K562 (cell line): ENCODE measurements at regions not wholly inside any gene's neighbourhood (a gene's known extent, or its start where the extent isn't known, plus 50 kb on each side); places are given as distances from the start of the nearest gene placed in this dataset.

ENCODE experiments used
- ATAC-seq: fragments of 200-7000 bp; cut with Tn5 transposase; 3 replicates; pipeline ENCODE4 v1.9.1; 2020; ENCODE audit warnings: moderate library complexity
- BruUV-seq: library from RNA; stranded (reverse); fragments of 400-500 nt; replicated peaks from 2 replicates; lab custom pipeline; 2021; lab: Mats Ljungman, UMichigan
- CTCF ChIA-PET: fragments of 300-600 bp; formaldehyde crosslinking; extraction: SDS; loops from one replicate; lab custom pipeline; 2021; ENCODE audit warnings: low intra/inter-chr PET ratio; lab: Yijun Ruan, JAX
- POLR2A ChIA-PET: fragments of 300-600, 350-650 bp; sonication (Branson Sonifier 250); formaldehyde crosslinking; extraction: SDS; loops from one replicate; lab custom pipeline; 2021; ENCODE audit warnings: antibody characterized with exemption, inconsistent platforms; lab: Yijun Ruan, JAX
- DNase-seq, 4 experiments: peaks; one replicate each; pipeline versions ENCODE4 v3.0.0 to v3.0.0-alpha.2; 2011 to 2018; ENCODE audit warnings: low spot score in 3 of 4, mixed read lengths in 3 of 4; ENCODE audit errors: extremely low read depth in 1 of 4
- FAIRE-seq: peaks from 2 replicates; lab custom pipeline; 2011; peaks lifted over from hg19 to GRCh38; lab: Jason Lieb, UNC
- H2AFZ ChIP-seq: 2 replicates; pipeline ENCODE4 v1.6.0; 2011; ENCODE audit warnings: low read depth, low read length, control low read depth, inconsistent platforms
- H3K27ac ChIP-seq: fragments of 200-600 bp; 3 replicates; pipeline ENCODE4 v1.8.0; 2011; ENCODE audit warnings: low read depth, mild to moderate bottlenecking, control low read depth, inconsistent platforms, low read length, moderate library complexity, mixed read lengths; ENCODE audit errors: extremely low read depth
- H3K27me3 ChIP-seq, 2 experiments: fragments of 300-600 bp in 1 of 2; 2 replicates in 1 of 2; 3 replicates in 1 of 2; pipeline versions ENCODE4 v1.6.0 to v1.8.0; 2011; ENCODE audit warnings: inconsistent platforms in 2 of 2, low read length in 2 of 2, mild to moderate bottlenecking in 1 of 2, mixed read lengths in 1 of 2, moderate library complexity in 1 of 2; ENCODE audit not compliant: control insufficient read depth in 2 of 2, insufficient read depth in 2 of 2
- H3K36me3 ChIP-seq: fragments of 300-600 bp; 3 replicates; pipeline ENCODE4 v1.8.0; 2011; ENCODE audit warnings: mild to moderate bottlenecking, low read length, inconsistent platforms; ENCODE audit not compliant: control insufficient read depth, insufficient read depth
- H3K4me1 ChIP-seq, 2 experiments: fragments of 200-600 bp in 1 of 2; replicated peaks in 1 of 2; 2 replicates in 1 of 2; 3 replicates in 1 of 2; pipeline versions ENCODE4 v1.5.1 to v1.8.0; 2011; ENCODE audit warnings: inconsistent platforms in 2 of 2, low read length in 2 of 2, mild to moderate bottlenecking in 1 of 2, mixed read lengths in 1 of 2, moderate library complexity in 1 of 2; ENCODE audit not compliant: control insufficient read depth in 2 of 2, insufficient read depth in 2 of 2
- H3K4me2 ChIP-seq: 2 replicates; pipeline ENCODE4 v1.6.1; 2011; ENCODE audit warnings: low read length, control low read depth, inconsistent platforms, mixed read lengths; ENCODE audit not compliant: insufficient read depth
- H3K4me3 ChIP-seq: fragments of 200-600 bp; sonication (generic), shearing (Covaris generic); 2 replicates; pipeline ENCODE4 v1.5.1; 2016; ENCODE audit warnings: control low read depth, inconsistent platforms
- H3K79me2 ChIP-seq: fragments of 200-600 bp; 3 replicates; pipeline ENCODE4 v1.8.0; 2011; ENCODE audit warnings: low read length, inconsistent platforms; ENCODE audit not compliant: control insufficient read depth, insufficient read depth
- H3K9ac ChIP-seq, 2 experiments: 2 replicates each; pipeline versions ENCODE4 v1.6.0 to v1.6.1; 2011; ENCODE audit warnings: low read depth in 2 of 2, low read length in 2 of 2, control low read depth in 1 of 2, inconsistent platforms in 1 of 2, mild to moderate bottlenecking in 1 of 2, mixed read lengths in 1 of 2; ENCODE audit not compliant: insufficient read depth in 1 of 2
- H3K9me1 ChIP-seq: one replicate; pipeline ENCODE4 v1.6.0; 2011; ENCODE audit warnings: inconsistent platforms, mild to moderate bottlenecking, low read length, moderate library complexity; ENCODE audit not compliant: control insufficient read depth, insufficient read depth
- H3K9me3 ChIP-seq: replicated peaks from 2 replicates; pipeline ENCODE4 v1.5.1; 2011; ENCODE audit warnings: low read depth, low read length, inconsistent platforms; ENCODE audit not compliant: control insufficient read depth, insufficient read depth
- H4K20me1 ChIP-seq: replicated peaks from 2 replicates; pipeline ENCODE4 v1.6.1; 2011; ENCODE audit warnings: low read length, inconsistent platforms, mixed read lengths; ENCODE audit not compliant: control insufficient read depth, insufficient read depth
- HIVEP1 ChIP-seq: fragments of 250-450 bp; sonication (Bioruptor Pico); IDR thresholded peaks from 2 replicates; pipeline ENCODE4 v1.4.0; 2020; ENCODE audit warnings: mild to moderate bottlenecking
- NFE2L1 ChIP-seq: fragments of 450-650 bp; IDR thresholded peaks from 2 replicates; pipeline ENCODE4 v1.6.1; 2016; ENCODE audit warnings: missing genetic modification characterization, low read depth, mild to moderate bottlenecking, missing compliant biosample characterization, moderate library complexity, borderline replicate concordance
- RBM25 ChIP-seq: fragments of 200-400 bp; formaldehyde crosslinking; IDR thresholded peaks from 2 replicates; pipeline ENCODE4 v1.6.1; 2018; ENCODE audit warnings: low read length, low read depth, moderate library complexity; ENCODE audit not compliant: severe bottlenecking
- SLC30A9 ChIP-seq: fragments of 250-450 bp; sonication (Bioruptor Pico); IDR thresholded peaks from 2 replicates; pipeline ENCODE4 v1.8.0; 2022; ENCODE audit warnings: mild to moderate bottlenecking, moderate library complexity
- TBP ChIP-seq: optimal IDR thresholded peaks from 2 replicates; pipeline ENCODE3; 2011; ENCODE audit warnings: low read depth, low read length, improper control_type of control experiment
- ZNF174 ChIP-seq: fragments of 250-450 bp; sonication (Bioruptor Pico); IDR thresholded peaks from 2 replicates; pipeline ENCODE4 v1.4.0; 2020; ENCODE audit warnings: mild to moderate bottlenecking
- WGBS: fragments of 100-300 bp; shearing (Covaris generic); methylation state at CpG from one replicate; pipeline ENCODE4 v1.1.6; 2016; ENCODE audit warnings: low coverage, mixed read lengths; ENCODE audit not compliant: insufficient coverage; ENCODE audit errors: missing lambda C conversion rate; 5-methylcytosine and 5-hydroxymethylcytosine counted together
- in situ Hi-C: fragments of 300-500 bp; cut with MboI; formaldehyde crosslinking; loops from 4 replicates; pipeline ENCODE4 v1.15.0; 2018; ENCODE audit warnings: inconsistent platforms, mixed read lengths
- intact Hi-C: fragments of 100-400 bp; cut with micrococcal nuclease; formaldehyde crosslinking; loops from 2 replicates; pipeline ENCODE4 v1.14.2; 2022
- TF ChIP-seq, protein P1 (sequence below): fragments of 450-650 bp; IDR thresholded peaks from 2 replicates; pipeline ENCODE4 v1.7.0; 2016; ENCODE audit warnings: borderline replicate concordance

DNA sequence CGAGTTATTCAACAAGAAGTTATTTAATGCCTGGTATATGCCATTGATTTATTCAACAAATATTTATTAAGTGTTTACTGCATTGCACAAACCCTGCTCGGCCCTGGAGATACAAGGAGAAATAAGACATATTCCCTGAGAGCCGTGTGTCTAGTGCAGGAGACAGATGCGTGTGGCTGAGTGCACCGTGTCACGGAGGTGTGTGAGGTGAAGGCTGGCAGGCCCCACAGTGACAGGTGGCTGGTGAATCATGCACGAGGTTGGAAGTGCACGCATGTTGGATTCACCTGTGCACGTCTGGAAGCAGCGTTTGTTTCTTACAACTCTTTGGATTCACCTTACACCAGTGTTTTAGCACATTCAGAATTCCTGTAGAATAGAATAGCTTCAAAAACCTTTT is 136.6 kb upstream of the SHH start (continued):
- TF ChIP-seq, protein P1, sequence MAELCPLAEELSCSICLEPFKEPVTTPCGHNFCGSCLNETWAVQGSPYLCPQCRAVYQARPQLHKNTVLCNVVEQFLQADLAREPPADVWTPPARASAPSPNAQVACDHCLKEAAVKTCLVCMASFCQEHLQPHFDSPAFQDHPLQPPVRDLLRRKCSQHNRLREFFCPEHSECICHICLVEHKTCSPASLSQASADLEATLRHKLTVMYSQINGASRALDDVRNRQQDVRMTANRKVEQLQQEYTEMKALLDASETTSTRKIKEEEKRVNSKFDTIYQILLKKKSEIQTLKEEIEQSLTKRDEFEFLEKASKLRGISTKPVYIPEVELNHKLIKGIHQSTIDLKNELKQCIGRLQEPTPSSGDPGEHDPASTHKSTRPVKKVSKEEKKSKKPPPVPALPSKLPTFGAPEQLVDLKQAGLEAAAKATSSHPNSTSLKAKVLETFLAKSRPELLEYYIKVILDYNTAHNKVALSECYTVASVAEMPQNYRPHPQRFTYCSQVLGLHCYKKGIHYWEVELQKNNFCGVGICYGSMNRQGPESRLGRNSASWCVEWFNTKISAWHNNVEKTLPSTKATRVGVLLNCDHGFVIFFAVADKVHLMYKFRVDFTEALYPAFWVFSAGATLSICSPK, result no peak
- TF ChIP-seq RBM25 (no peak), ZNF174 (CRISPR knock-in tag) (no peak)

DNA sequence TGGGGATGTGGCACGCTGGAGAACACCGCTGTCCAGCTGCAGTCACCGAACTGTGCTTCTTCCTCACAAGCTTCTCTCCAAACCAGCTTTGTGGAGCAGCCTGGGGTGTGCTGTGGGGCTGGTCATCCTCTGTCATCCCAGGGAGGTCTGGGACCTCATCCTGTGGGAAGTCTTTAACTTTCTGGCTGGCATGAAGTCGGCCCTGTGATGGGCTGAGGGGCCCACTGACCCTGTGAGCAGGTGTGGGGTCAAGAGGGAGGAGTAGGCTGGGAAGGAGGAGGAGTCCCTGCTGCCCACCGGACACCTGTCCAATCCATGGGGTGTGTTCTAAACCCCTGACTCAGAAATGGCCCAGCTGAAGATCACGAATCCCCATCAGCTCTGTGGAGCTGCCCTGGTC is 136.2 kb upstream of the SHH start:
- Histone ChIP-seq H3K4me3 (no peak overlapping the region), H3K9me1 (no peaks in the 10 kb centered on the region), H3K4me1 (no peaks in the 10 kb centered on the region; a peak in 1 of 5 replicates), H3K79me2 (no peaks in the 10 kb centered on the region), H3K36me3 (no peaks in the 10 kb centered on the region), H3K27ac (no peak overlapping the region), H4K20me1 (no peaks in the 10 kb centered on the region; the same call in 1 of the 2 replicates), H3K4me2 (no peak overlapping the region), H3K27me3 (peaks cover 39 to 60% of the 10 kb centered on the region in 2 experiments), H3K9ac (no peak overlapping the region), H2AFZ (no peak overlapping the region), H3K9me3 (no peaks in the 10 kb centered on the region)
- ChIA-PET CTCF (no interaction called here), POLR2A (interaction anchor here (0.8 kb wide), 1 partner anchor 10 kb away, joined by 3 read pairs; no protein-coding TSS in a partner anchor)
- no TSS peak for BruUV-seq
- intact Hi-C loops, result no loop called here
- TF ChIP-seq HIVEP1 (CRISPR knock-in tag) (no peak), TBP (no peak), SLC30A9 (no peak), NFE2L1 (tag) (no peak)
- in situ Hi-C loops, result no loop called here
- no peak for DNase-seq
- FAIRE-seq, result peak; percentile 51
- WGBS, result 0% methylated on average over 6 of the region's 6 CpGs
- ATAC-seq, result no peak
